Esophagus muscularis mucosa (tissue), 4 donors: ENCODE measurements at regions not wholly inside any gene's neighbourhood (a gene's known extent, or its start where the extent isn't known, plus 50 kb on each side); places are given as distances from the start of the nearest gene placed in this dataset.
"Not testable (repeated sequence)": the region's sequence is repeated elsewhere in the genome, so short reads cannot be mapped to it uniquely, and the experiment has no call there.

Experiments used
- DNase-seq: peaks from one replicate; pipeline ENCODE4 v3.0.0-alpha.2; 2017; ENCODE audit errors: extremely low spot score
- H3K27ac ChIP-seq, 4 donors: fragments of 200-600 bp; sonication (generic); replicated peaks in 1 of 4; 1 replicate in 3 of 4; 2 replicates in 1 of 4; pipeline ENCODE4 v1.5.1; 2016 to 2019; ENCODE audit warnings: mild to moderate bottlenecking in 1 of 4
- H3K27me3 ChIP-seq, 4 donors: fragments of 200-600 bp; sonication (generic); one replicate each; pipeline versions ENCODE4 v1.5.1 to v1.6.0; 2016 to 2019
- H3K36me3 ChIP-seq, 4 donors: fragments of 200-600 bp; sonication (generic); one replicate each; pipeline ENCODE4 v1.5.1; 2016 to 2019
- H3K4me1 ChIP-seq, 4 donors: fragments of 200-600 bp; sonication (generic); one replicate each; pipeline ENCODE4 v1.5.1; 2016 to 2019
- H3K4me3 ChIP-seq, 4 donors: fragments of 200-600 bp; sonication (generic); 1 replicate in 2 of 4; 2 replicates in 2 of 4; pipeline ENCODE4 v1.5.1; 2016 to 2019; ENCODE audit warnings: mild to moderate bottlenecking in 4 of 4, moderate library complexity in 1 of 4
- H3K9me3 ChIP-seq, 4 donors: fragments of 200-600 bp; sonication (generic); 1 replicate in 3 of 4; 2 replicates in 1 of 4; pipeline ENCODE4 v1.5.1; 2016 to 2019
- EP300 ChIP-seq: sonication (generic); formaldehyde crosslinking; IDR thresholded peaks from one replicate; pipeline ENCODE4 v1.6.1; 2017; ENCODE audit warnings: antibody characterized with exemption
- POLR2A ChIP-seq: fragments of 450-650 bp; IDR thresholded peaks from one replicate; pipeline ENCODE4 v1.6.1; 2017; ENCODE audit warnings: antibody characterized with exemption, moderate library complexity, mild to moderate bottlenecking, low read depth
- POLR2AphosphoS5 ChIP-seq, 2 donors: sonication (generic); formaldehyde crosslinking; IDR thresholded peaks; one replicate each; pipeline ENCODE4 v1.6.1; 2017; ENCODE audit warnings: antibody characterized with exemption in 2 of 2
- WGBS: methylation state at CpG from one replicate; pipeline ENCODE4 v1.1.5; 2018; 5-methylcytosine and 5-hydroxymethylcytosine counted together
- intact Hi-C: fragments of 100-400 bp; cut with DNase I; formaldehyde crosslinking; loops from one replicate; pipeline ENCODE4 v1.15.1; 2023
- TF ChIP-seq, protein P1 (sequence below), 3 experiments: fragments of 200-600 bp in 2 of 3; fragments of 450-650 bp in 1 of 3; sonication (generic) in 2 of 3; IDR thresholded peaks; one replicate each; pipeline ENCODE4 v1.5.1; 2017 to 2019; ENCODE audit warnings: antibody characterized with exemption in 3 of 3, mild to moderate bottlenecking in 2 of 3, moderate library complexity in 1 of 3

DNA sequence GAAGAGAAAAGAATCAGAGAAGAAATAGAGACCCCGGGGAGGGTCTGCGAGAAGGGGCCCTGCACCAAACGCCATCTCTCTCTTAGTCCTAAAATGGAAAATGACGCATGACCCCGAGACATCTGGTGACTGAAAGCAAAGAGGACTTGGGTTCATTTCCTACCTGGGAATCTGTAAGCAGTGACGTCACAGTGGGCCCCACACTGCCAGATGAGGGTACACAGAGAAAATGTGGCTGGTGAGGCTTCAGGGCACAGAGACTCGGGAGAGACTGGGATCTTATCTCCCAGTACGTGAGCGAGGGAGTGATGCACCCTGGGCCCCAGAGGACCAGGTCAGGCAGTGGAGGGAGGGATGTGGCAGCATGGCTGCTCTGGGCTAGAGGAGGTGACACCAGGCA is 288.1 kb upstream of the SFSWAP start:
- no peak for DNase-seq
- Histone ChIP-seq H3K27ac (no peak overlapping the region), H3K9me3 (peaks cover 0 to 19% (median 12%) of the 10 kb centered on the region in 4 donors), H3K27me3 (peaks cover 0 to 6% (median 0%) of the 10 kb centered on the region in 4 donors), H3K4me3 (no peak overlapping the region), H3K36me3 (no peaks in the 10 kb centered on the region), H3K4me1 (no peaks in the 10 kb centered on the region)
- 81% methylated on average over 9 of the region's 9 CpGs for WGBS
- intact Hi-C loops, result no loop called here
- TF ChIP-seq, protein P1, sequence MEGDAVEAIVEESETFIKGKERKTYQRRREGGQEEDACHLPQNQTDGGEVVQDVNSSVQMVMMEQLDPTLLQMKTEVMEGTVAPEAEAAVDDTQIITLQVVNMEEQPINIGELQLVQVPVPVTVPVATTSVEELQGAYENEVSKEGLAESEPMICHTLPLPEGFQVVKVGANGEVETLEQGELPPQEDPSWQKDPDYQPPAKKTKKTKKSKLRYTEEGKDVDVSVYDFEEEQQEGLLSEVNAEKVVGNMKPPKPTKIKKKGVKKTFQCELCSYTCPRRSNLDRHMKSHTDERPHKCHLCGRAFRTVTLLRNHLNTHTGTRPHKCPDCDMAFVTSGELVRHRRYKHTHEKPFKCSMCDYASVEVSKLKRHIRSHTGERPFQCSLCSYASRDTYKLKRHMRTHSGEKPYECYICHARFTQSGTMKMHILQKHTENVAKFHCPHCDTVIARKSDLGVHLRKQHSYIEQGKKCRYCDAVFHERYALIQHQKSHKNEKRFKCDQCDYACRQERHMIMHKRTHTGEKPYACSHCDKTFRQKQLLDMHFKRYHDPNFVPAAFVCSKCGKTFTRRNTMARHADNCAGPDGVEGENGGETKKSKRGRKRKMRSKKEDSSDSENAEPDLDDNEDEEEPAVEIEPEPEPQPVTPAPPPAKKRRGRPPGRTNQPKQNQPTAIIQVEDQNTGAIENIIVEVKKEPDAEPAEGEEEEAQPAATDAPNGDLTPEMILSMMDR (IDR thresholded peaks at IDR 0.05), result no peak
- no peak for TF ChIP-seq POLR2AphosphoS5 (IDR thresholded peaks at IDR 0.05)
- no peak for TF ChIP-seq POLR2A
- TF ChIP-seq EP300, result no peak

DNA sequence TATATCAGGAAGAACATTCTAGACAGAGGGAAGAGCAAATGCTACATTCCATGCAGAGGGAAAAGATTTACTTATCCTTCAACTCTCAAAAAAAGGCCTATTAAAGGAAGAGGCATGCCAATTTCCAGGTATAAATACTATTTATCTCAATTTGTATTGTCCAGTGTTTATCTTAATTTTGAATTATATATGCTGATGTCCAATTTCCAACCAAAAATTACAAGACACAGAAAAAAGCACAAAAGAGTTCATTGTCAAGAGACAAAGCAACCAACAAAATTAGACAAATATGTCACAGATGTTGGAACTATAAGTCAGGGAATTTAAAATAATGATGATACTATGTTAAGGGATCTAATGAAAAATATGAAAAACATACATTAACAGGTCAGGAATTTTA is 286.6 kb upstream of the SFSWAP start:
- no peak overlapping the region for H3K27ac ChIP-seq
- H3K9me3 ChIP-seq, result peaks cover 0 to 19% (median 12%) of the 10 kb centered on the region in 4 donors
- no peak overlapping the region for H3K4me3 ChIP-seq
- DNase-seq, result no peak
- intact Hi-C loops, result no loop called here
- H3K27me3 ChIP-seq, result peaks cover 0 to 6% (median 0%) of the 10 kb centered on the region in 4 donors
- H3K4me1 ChIP-seq, result no peaks in the 10 kb centered on the region
- H3K36me3 ChIP-seq, result no peaks in the 10 kb centered on the region
- no peak for TF ChIP-seq EP300
- no peak for TF ChIP-seq POLR2A
- TF ChIP-seq, protein P1 (IDR thresholded peaks at IDR 0.05), result no peak
- no peak for TF ChIP-seq POLR2AphosphoS5 (IDR thresholded peaks at IDR 0.05)

DNA sequence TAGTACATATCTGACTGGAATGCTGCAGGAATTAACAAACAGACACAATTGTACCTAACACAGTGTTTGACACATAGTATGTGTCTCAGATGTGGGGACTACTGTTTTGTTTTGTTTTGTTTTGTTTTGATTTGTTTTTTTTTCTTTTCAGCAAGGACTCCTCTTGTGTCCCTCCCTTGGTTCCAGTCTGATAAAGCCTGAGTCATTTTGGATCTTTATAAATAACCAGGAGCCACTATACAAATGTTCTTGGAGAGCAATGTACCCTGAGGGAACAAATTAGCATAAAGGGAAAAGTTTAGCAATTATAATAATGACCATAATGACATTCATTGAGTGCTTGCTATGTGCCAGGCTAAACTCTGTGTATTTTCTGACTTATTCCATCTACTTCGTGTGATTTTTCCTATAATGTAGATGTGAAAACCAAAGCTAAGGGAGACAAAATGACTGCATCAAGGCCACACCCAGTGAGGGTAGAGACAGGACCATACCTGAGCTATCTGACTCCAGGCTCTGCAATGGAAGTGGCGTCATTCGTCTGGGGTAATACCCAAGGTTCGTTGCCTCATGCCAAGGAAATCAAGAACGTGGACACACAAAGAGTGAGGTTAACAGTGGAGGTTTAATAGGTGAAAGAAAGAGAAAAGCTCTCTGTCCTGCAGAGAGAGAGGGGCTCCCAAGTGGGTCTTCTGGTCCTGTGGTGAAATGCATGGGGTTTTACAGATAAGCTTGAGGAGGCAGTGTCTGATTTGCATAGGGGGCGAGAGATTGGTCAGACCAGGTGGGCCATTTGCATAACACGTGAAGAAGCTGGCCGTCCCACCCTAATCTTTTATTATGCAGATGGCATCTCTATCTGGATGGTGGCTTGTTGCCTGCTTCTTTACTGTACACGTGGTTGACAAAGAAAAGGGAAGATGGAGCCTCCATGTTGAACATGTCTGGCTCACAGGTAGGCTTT is 285.5 kb upstream of the SFSWAP start:
- no peaks in the 10 kb centered on the region for H3K4me1 ChIP-seq
- H3K27ac ChIP-seq, result no peak overlapping the region
- H3K36me3 ChIP-seq, result no peaks in the 10 kb centered on the region
- 81% methylated on average over 9 of the region's 9 CpGs for WGBS
- no peak for TF ChIP-seq EP300
- TF ChIP-seq, protein P1 (IDR thresholded peaks at IDR 0.05), result no peak
- TF ChIP-seq POLR2A, result no peak
- no peak for TF ChIP-seq POLR2AphosphoS5 (IDR thresholded peaks at IDR 0.05)
- peaks cover 0 to 13% (median 0%) of the 10 kb centered on the region in 4 donors for H3K27me3 ChIP-seq
- intact Hi-C loops, result no loop called here
- DNase-seq, result no peak
- peaks cover 0 to 25% (median 17%) of the 10 kb centered on the region in 4 donors for H3K9me3 ChIP-seq
- H3K4me3 ChIP-seq, result no peak overlapping the region

DNA sequence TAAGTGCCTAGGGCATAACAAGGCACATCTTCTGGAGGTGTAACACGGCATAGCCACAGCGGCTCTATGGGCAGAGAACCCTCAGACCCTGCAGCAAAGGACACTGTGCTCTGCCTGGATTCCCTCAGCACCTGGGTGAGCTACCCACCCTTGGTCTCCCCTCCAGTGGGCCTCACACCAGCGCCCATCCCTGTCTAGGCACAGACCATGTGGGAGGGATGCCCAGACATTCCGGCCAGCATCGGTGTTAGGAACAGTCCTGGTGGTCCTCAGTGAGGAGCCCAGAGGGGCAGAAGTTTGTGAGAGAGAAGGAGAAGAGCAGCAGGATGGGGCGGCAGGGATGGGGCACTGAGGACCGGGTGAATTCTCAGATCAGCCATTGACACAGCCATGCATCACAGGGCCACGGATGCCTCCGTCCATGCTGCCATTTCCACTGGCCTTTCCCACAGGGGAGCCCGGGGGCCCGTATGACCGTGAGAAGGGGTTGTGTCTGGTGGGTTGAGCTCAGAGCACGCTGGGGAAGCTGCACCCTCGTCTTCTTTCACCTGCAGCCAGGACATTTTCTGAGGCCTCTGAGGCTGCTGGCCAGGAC is 282.7 kb upstream of the SFSWAP start:
- 72% methylated on average over 12 of the region's 14 CpGs for WGBS
- H3K4me3 ChIP-seq, result no peak overlapping the region
- H3K4me1 ChIP-seq, result no peaks in the 10 kb centered on the region
- intact Hi-C loops, result no loop called here
- H3K36me3 ChIP-seq, result no peaks in the 10 kb centered on the region
- peaks cover 0 to 25% (median 23%) of the 10 kb centered on the region in 4 donors for H3K9me3 ChIP-seq
- H3K27ac ChIP-seq, result no peak overlapping the region
- peaks cover 0 to 27% (median 3%) of the 10 kb centered on the region in 4 donors for H3K27me3 ChIP-seq
- TF ChIP-seq POLR2A (no peak), POLR2AphosphoS5 (IDR thresholded peaks at IDR 0.05) (no peak), EP300 (no peak)
- TF ChIP-seq, protein P1 (IDR thresholded peaks at IDR 0.05), result no peak
- DNase-seq, result no peak

DNA sequence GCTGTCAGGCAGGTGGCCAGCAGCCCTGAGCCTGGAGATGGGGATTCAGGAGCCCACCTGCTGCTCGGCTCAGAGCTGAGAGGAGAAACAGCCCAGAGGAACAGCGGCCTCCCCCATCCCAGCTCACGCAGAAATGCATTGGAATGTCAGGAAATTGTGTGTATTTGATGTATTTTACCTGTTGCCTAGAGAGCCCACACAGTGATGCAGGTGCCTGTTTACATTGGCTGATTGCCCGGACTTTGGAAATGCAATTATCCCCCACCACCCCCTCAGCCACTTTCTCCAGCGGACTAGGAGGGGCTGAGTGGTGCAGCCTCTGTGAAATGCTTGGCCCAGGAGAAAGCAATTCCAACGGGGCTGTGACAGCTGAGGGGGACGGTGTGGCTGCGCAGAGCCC is 281.7 kb upstream of the SFSWAP start:
- Histone ChIP-seq H3K27me3 (peaks cover 0 to 28% (median 3%) of the 10 kb centered on the region in 4 donors), H3K9me3 (peaks cover 0 to 22% (median 14%) of the 10 kb centered on the region in 4 donors)
- DNase-seq, H3K27ac ChIP-seq, H3K36me3 ChIP-seq, H3K4me3 ChIP-seq, H3K4me1 ChIP-seq, intact Hi-C loops: not testable (repeated sequence)
- WGBS, result no CpG with 5 or more reads among the region's 8 CpGs

DNA sequence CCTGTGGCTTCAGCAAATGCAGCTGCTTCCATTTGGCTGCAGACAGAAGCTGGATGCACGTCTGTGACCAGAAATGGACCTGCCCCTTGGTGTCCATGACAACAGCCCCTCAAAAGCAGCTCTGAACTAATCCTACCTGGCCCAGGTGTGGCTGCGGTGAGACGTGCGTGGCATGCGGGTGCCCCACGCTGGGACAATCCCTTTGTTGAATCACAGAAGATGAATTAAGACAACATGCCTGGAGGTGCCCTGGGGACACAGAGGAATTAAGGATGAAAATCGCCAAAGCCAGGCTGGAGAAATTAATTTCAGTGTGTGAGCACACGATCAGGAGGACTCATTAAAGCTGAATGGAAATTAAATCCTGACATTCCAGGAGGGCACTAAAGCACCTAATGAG is 281.2 kb upstream of the SFSWAP start:
- DNase-seq, H3K4me1 ChIP-seq, H3K36me3 ChIP-seq, H3K4me3 ChIP-seq, intact Hi-C loops, H3K27ac ChIP-seq: not testable (repeated sequence)
- 59% methylated on average over 7 of the region's 8 CpGs for WGBS
- Histone ChIP-seq H3K9me3 (peaks cover 0 to 17% (median 12%) of the 10 kb centered on the region in 4 donors), H3K27me3 (peaks cover 0 to 33% (median 3%) of the 10 kb centered on the region in 4 donors)
